GM12865 (cell line): ENCODE measurements at regions not wholly inside any gene's neighbourhood (a gene's known extent, or its start where the extent isn't known, plus 50 kb on each side); places are given as distances from the start of the nearest gene placed in this dataset.

Source experiments
- DNase-seq: peaks from one replicate; pipeline ENCODE4 v3.0.0; 2010; ENCODE audit warnings: low read depth
- H3K4me3 ChIP-seq: 2 replicates; pipeline ENCODE4 v1.5.1; 2011; ENCODE audit warnings: mild to moderate bottlenecking, low read depth, low read length, control low read depth
- TF ChIP-seq, protein P1 (sequence below): IDR thresholded peaks from 2 replicates; pipeline ENCODE4 v1.5.1; 2011; ENCODE audit warnings: low read length, control low read depth, low read depth, inconsistent platforms; ENCODE audit not compliant: insufficient read depth; ENCODE audit errors: missing control alignments

DNA sequence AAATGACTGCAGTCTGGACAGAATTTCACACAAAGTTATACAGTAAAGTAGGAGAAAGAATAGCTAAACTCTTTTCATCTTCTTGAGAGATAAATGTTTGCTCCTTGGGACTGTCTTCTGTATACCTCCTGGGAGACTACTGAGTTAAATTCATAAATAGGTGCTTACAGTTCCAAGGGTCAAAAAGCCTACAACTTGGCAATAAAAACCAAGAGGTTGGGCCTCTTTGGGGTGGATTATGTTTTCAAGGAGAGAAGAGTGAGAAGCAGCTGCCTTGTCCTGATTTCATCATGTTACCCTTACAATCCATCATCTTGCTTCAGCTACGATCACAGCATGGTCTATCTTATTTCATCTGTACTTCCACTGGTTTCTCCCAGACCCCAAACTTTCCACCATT, 213.2 kb upstream of the RPS23 start:
- H3K4me3 ChIP-seq = no peak overlapping the region
- TF ChIP-seq, protein P1, sequence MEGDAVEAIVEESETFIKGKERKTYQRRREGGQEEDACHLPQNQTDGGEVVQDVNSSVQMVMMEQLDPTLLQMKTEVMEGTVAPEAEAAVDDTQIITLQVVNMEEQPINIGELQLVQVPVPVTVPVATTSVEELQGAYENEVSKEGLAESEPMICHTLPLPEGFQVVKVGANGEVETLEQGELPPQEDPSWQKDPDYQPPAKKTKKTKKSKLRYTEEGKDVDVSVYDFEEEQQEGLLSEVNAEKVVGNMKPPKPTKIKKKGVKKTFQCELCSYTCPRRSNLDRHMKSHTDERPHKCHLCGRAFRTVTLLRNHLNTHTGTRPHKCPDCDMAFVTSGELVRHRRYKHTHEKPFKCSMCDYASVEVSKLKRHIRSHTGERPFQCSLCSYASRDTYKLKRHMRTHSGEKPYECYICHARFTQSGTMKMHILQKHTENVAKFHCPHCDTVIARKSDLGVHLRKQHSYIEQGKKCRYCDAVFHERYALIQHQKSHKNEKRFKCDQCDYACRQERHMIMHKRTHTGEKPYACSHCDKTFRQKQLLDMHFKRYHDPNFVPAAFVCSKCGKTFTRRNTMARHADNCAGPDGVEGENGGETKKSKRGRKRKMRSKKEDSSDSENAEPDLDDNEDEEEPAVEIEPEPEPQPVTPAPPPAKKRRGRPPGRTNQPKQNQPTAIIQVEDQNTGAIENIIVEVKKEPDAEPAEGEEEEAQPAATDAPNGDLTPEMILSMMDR = no peak
- DNase-seq = no peak

DNA sequence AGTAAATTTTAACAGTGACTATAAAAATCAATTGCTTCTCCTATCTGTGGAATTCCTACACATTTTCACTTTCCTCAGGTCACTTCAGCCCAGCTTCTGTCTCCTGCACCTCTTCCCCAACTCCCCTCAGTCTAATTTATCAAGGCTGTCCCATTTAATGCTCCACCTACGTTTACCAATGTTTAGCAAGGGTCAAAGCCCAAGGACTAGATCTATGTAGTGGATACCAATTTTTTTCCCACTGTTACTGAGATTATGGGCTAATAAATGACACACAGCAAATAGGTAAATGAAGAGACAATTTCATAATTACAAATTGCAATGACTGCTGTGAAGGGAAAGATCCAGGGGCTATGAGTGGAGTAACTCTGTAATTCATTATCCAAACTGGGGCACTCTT, 211.5 kb upstream of the RPS23 start:
- no peak for DNase-seq
- H3K4me3 ChIP-seq = no peak overlapping the region
- TF ChIP-seq, protein P1 = no peak

DNA sequence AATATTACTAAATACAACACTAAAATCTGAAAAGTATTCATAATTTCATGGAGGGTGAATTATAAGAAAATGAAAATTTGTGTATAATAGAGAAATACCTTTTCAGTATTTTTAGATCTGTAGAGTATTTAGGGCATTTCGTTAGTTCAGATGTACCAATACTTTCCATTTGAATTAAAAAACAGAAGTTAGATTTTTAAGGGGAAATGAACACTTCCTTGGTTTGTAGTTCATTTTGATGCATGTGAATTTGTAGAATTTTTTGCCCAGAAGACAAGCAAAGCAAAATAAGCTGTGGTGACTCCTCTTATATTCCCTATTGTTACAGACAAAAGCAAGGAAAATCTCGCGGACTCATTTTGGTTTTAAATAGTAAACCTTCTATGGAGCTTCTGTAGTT, 209.0 kb upstream of the RPS23 start:
- H3K4me3 ChIP-seq = no peak overlapping the region
- no peak for DNase-seq

DNA sequence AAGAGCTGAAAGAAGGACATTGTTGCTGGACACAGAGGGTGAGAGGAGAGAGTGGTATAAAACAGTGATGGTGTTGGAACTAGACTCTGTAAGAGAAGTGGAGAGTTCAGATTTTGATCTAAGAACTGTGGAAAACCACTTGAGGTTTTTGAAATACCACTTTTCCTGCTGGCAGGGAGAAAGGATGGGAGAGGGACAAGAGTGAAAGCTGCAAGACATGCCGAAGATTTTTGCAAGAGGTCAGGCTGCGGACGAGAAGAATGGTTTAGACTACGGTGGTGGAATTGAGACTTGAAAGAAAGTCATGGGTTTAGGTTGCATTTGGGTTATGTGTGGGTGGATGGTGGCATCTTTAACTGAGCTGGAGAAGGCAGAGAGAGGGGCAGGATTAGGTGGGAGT, 202.2 kb upstream of the RPS23 start:
- TF ChIP-seq, protein P1 = no peak
- no peak for DNase-seq
- no peak overlapping the region for H3K4me3 ChIP-seq

More for the DNA sequence above, 209.0 kb upstream of the RPS23 start:
- TF ChIP-seq, protein P1 = no peak

DNA sequence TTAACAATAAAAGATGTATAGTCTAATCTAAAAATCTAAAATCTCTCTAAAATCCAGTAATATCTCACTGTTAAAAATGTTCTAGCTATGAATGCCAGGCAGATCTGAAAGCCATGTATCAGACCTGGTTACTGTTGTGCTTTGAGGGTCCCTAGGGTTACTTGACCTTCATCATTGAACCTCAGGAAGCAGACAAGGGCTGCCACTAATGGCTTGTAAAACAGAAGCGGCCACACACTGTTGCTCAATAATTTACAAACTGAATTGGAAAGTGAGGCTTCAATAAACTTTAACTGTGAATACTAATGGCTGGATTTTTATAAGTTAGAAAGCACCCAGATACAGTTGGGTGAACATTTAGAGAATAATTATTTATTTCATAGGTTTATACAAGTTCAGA, 198.0 kb upstream of the RPS23 start:
- no peak for DNase-seq
- TF ChIP-seq, protein P1 = no peak
- H3K4me3 ChIP-seq = no peak overlapping the region

DNA sequence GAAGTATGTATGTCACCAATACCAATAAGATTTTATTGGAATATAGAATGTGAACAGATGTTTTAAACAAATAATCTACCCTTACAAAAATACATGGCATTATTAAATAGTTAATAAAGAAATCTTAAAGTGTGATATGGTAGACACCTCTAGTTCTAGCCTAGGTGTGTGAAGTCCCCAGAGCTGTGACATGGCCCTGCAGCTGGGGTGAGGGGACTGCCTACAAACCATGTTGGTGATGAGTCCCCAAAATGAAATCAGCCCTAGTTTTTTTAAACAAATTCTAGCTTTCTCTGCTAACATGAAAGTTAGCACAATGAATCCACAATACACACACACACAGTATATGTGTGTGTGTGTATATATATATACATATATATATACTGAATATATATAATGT, 195.1 kb upstream of the RPS23 start:
- no peak for DNase-seq
- H3K4me3 ChIP-seq = no peak overlapping the region
- TF ChIP-seq, protein P1 = no peak

DNA sequence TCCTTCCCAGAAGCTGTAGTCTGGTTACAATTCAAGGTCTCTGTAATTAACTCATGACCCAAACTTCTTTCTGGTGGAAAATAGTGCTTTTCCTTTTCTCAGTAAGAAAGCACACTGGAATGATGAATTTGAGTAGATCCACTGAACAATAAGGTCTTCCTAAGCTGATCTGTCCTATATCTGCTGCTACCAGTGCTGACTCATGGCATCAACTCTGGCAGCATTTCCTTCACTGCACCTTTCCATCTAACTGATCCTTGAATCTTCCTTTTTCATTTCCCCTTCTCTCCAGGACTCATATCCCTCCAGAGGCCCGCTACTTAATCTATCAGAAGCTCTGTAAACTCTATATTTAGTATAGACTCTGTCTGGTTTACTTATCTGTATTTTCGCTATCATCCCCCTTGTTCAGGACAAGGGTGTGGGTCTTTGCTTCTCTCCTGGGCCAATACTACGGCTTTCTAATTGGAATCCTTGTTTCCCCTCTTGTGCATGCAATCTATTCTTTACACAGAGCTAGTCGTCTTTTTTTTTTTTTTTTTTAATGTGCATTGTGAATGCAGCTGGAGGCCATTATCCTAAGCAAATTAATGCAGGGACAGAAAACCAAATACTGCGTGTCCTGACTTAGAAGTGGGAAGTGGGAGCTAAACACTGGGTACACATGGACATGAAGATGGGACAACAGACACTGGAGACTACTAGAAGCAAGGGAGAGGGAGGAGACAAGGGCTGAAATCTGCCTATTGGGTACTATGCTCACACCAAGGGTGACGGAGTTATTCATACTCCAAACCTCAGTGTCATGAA, 192.2 kb upstream of the RPS23 start:
- DNase-seq = no peak
- no peak overlapping the region for H3K4me3 ChIP-seq
- TF ChIP-seq, protein P1 = no peak
